ENCODE measurements at regions not wholly inside any gene's neighbourhood (a gene's known extent, or its start where the extent isn't known, plus 50 kb on each side); places are given as distances from the start of the nearest gene placed in this dataset.

DNA sequence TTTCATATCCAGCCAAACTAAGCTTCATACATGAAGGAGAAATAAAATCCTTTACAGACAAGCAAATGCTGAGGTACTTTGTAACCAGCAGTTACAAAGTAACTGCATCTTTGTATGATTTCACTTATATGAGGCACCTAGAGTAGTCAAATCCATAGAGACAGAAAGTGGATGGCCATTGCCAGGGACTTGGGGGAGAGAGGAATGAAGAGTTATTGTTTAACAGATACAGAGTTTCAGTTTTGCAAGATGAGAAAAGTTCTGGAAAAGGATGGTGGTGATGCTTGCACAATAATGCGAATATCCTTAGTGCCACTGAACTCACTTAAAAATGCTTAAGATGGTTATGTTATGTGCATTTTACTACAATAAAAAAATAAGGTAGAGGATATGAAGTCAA, 58.4 kb upstream of the VCX start:
- TF ChIP-seq, protein P1, sequence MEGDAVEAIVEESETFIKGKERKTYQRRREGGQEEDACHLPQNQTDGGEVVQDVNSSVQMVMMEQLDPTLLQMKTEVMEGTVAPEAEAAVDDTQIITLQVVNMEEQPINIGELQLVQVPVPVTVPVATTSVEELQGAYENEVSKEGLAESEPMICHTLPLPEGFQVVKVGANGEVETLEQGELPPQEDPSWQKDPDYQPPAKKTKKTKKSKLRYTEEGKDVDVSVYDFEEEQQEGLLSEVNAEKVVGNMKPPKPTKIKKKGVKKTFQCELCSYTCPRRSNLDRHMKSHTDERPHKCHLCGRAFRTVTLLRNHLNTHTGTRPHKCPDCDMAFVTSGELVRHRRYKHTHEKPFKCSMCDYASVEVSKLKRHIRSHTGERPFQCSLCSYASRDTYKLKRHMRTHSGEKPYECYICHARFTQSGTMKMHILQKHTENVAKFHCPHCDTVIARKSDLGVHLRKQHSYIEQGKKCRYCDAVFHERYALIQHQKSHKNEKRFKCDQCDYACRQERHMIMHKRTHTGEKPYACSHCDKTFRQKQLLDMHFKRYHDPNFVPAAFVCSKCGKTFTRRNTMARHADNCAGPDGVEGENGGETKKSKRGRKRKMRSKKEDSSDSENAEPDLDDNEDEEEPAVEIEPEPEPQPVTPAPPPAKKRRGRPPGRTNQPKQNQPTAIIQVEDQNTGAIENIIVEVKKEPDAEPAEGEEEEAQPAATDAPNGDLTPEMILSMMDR (IDR thresholded peaks at IDR 0.05; ENCODE audit: low read depth, low read length, poor library complexity, severe bottlenecking) = no peak
- TF ChIP-seq EZH2phosphoT487 (IDR thresholded peaks at IDR 0.05; ENCODE audit: borderline replicate concordance, low read length) = no peak

All from DOHH2 (cell line).